Lower leg skin (tissue), 3 donors: ENCODE measurements at regions not wholly inside any gene's neighbourhood (a gene's known extent, or its start where the extent isn't known, plus 50 kb on each side); places are given as distances from the start of the nearest gene placed in this dataset.

ENCODE experiments used
- CTCF ChIP-seq, 3 donors: fragments of 450-650 bp; IDR thresholded peaks; one replicate each; pipeline ENCODE4 v1.5.1; 2016; ENCODE audit warnings: antibody characterized with exemption in 3 of 3, mild to moderate bottlenecking in 3 of 3, moderate library complexity in 2 of 3
- POLR2A ChIP-seq, 2 donors: fragments of 450-650 bp; IDR thresholded peaks; one replicate each; pipeline ENCODE4 v1.6.1; 2016 to 2017; ENCODE audit warnings: antibody characterized with exemption in 2 of 2, mild to moderate bottlenecking in 1 of 2, moderate library complexity in 1 of 2

GRCh38 chr4:31220921-31221320, 500.8 kb downstream of the PCDH7 start:
- no peak for TF ChIP-seq POLR2A (IDR thresholded peaks at IDR 0.05)
- no peak for TF ChIP-seq CTCF (IDR thresholded peaks at IDR 0.05)
